ENCODE measurements at regions not wholly inside any gene's neighbourhood (a gene's known extent, or its start where the extent isn't known, plus 50 kb on each side); places are given as distances from the start of the nearest gene placed in this dataset.
"Not testable (repeated sequence)": the region's sequence is repeated elsewhere in the genome, so short reads cannot be mapped to it uniquely, and the experiment has no call there.

GRCh38 chr17:20651736-20652135, 72.2 kb downstream of the CDRT15L2 start:
- intact Hi-C loops (cut with micrococcal nuclease; ENCODE audit: unreplicated experiment); CTCF ChIA-PET (ENCODE audit: unreplicated experiment); H3K79me2 ChIP-seq (ENCODE audit: insufficient read depth, low read depth, low read length); POLR2A ChIA-PET; H3K9me2 ChIP-seq (ENCODE audit: insufficient read depth, low read length); DNase-seq (ENCODE audit: low spot score); H3K4me2 ChIP-seq (ENCODE audit: low read length); BruUV-seq (replicated peaks); H3K27ac ChIP-seq (ENCODE audit: low read depth, low read length, poor library complexity, severe bottlenecking); H3K36me3 ChIP-seq (ENCODE audit: insufficient read depth, low read length); H3K4me3 ChIP-seq (ENCODE audit: low read depth, low read length, poor library complexity, severe bottlenecking); H3K9me3 ChIP-seq (ENCODE audit: low read length); H4K20me1 ChIP-seq (ENCODE audit: insufficient read depth, low read length): not testable (repeated sequence)
- Histone ChIP-seq H2AFZ (ENCODE audit: low read length) (peak overlapping the region; percentile 41; the same call in 1 of the 2 replicates), H3K4me1 (ENCODE audit: insufficient read depth, low read length, poor library complexity, severe bottlenecking) (peaks cover 20% of the 10 kb centered on the region)

GRCh38 chr17:20653391-20653790, 73.9 kb downstream of the CDRT15L2 start:
- H4K20me1 ChIP-seq (ENCODE audit: insufficient read depth, low read length); H3K27ac ChIP-seq (ENCODE audit: low read depth, low read length, poor library complexity, severe bottlenecking); POLR2A ChIA-PET; H3K9me3 ChIP-seq (ENCODE audit: low read length); H3K9me2 ChIP-seq (ENCODE audit: insufficient read depth, low read length); H3K36me3 ChIP-seq (ENCODE audit: insufficient read depth, low read length); H2AFZ ChIP-seq (ENCODE audit: low read length); CTCF ChIA-PET (ENCODE audit: unreplicated experiment); H3K4me2 ChIP-seq (ENCODE audit: low read length); intact Hi-C loops (cut with micrococcal nuclease; ENCODE audit: unreplicated experiment); BruUV-seq (replicated peaks); DNase-seq (ENCODE audit: low spot score); H3K79me2 ChIP-seq (ENCODE audit: insufficient read depth, low read depth, low read length); H3K4me3 ChIP-seq (ENCODE audit: low read depth, low read length, poor library complexity, severe bottlenecking): not testable (repeated sequence)
- peaks cover 20% of the 10 kb centered on the region for H3K4me1 ChIP-seq (ENCODE audit: insufficient read depth, low read length, poor library complexity, severe bottlenecking)

- H2AFZ ChIP-seq (ENCODE audit: low read length); DNase-seq (ENCODE audit: low spot score); H3K9me3 ChIP-seq (ENCODE audit: low read length); H4K20me1 ChIP-seq (ENCODE audit: insufficient read depth, low read length); BruUV-seq (replicated peaks); H3K4me3 ChIP-seq (ENCODE audit: low read depth, low read length, poor library complexity, severe bottlenecking); CTCF ChIA-PET (ENCODE audit: unreplicated experiment); H3K79me2 ChIP-seq (ENCODE audit: insufficient read depth, low read depth, low read length); intact Hi-C loops (cut with micrococcal nuclease; ENCODE audit: unreplicated experiment); H3K4me2 ChIP-seq (ENCODE audit: low read length); H3K9me2 ChIP-seq (ENCODE audit: insufficient read depth, low read length); H3K27ac ChIP-seq (ENCODE audit: low read depth, low read length, poor library complexity, severe bottlenecking); H3K36me3 ChIP-seq (ENCODE audit: insufficient read depth, low read length); POLR2A ChIA-PET: not testable (repeated sequence)
- H3K4me1 ChIP-seq (ENCODE audit: insufficient read depth, low read length, poor library complexity, severe bottlenecking): peaks cover 18% of the 10 kb centered on the region
These were observed 74.6 kb downstream of the CDRT15L2 start for GRCh38 chr17:20654114-20654513.

- H3K4me2 ChIP-seq (ENCODE audit: low read length); CTCF ChIA-PET (ENCODE audit: unreplicated experiment); H3K79me2 ChIP-seq (ENCODE audit: insufficient read depth, low read depth, low read length); H3K4me3 ChIP-seq (ENCODE audit: low read depth, low read length, poor library complexity, severe bottlenecking); H4K20me1 ChIP-seq (ENCODE audit: insufficient read depth, low read length); BruUV-seq (replicated peaks); H3K9me3 ChIP-seq (ENCODE audit: low read length); intact Hi-C loops (cut with micrococcal nuclease; ENCODE audit: unreplicated experiment); DNase-seq (ENCODE audit: low spot score); H2AFZ ChIP-seq (ENCODE audit: low read length); POLR2A ChIA-PET; H3K9me2 ChIP-seq (ENCODE audit: insufficient read depth, low read length); H3K27ac ChIP-seq (ENCODE audit: low read depth, low read length, poor library complexity, severe bottlenecking); H3K36me3 ChIP-seq (ENCODE audit: insufficient read depth, low read length): not testable (repeated sequence)
- peaks cover 14% of the 10 kb centered on the region for H3K4me1 ChIP-seq (ENCODE audit: insufficient read depth, low read length, poor library complexity, severe bottlenecking)
These were observed 75.1 kb downstream of the CDRT15L2 start for GRCh38 chr17:20654575-20654974.

GRCh38 chr17:20665103-20665955, 85.8 kb downstream of the CDRT15L2 start:
- POLR2A ChIA-PET: interaction anchor here (0.6 kb wide), 1 partner anchor 394 kb away, joined by 3 read pairs; no protein-coding TSS in a partner anchor
- H3K4me1 ChIP-seq (ENCODE audit: insufficient read depth, low read length, poor library complexity, severe bottlenecking); H4K20me1 ChIP-seq (ENCODE audit: insufficient read depth, low read length); CTCF ChIA-PET (ENCODE audit: unreplicated experiment); H3K9me2 ChIP-seq (ENCODE audit: insufficient read depth, low read length); H3K4me2 ChIP-seq (ENCODE audit: low read length); H3K36me3 ChIP-seq (ENCODE audit: insufficient read depth, low read length); H3K79me2 ChIP-seq (ENCODE audit: insufficient read depth, low read depth, low read length); intact Hi-C loops (cut with micrococcal nuclease; ENCODE audit: unreplicated experiment); DNase-seq (ENCODE audit: low spot score); BruUV-seq (replicated peaks); H2AFZ ChIP-seq (ENCODE audit: low read length); H3K27ac ChIP-seq (ENCODE audit: low read depth, low read length, poor library complexity, severe bottlenecking); H3K4me3 ChIP-seq (ENCODE audit: low read depth, low read length, poor library complexity, severe bottlenecking); H3K9me3 ChIP-seq (ENCODE audit: low read length): not testable (repeated sequence)

GRCh38 chr17:20666689-20667088, 87.2 kb downstream of the CDRT15L2 start:
- H2AFZ ChIP-seq (ENCODE audit: low read length); H3K79me2 ChIP-seq (ENCODE audit: insufficient read depth, low read depth, low read length); POLR2A ChIA-PET; H3K4me2 ChIP-seq (ENCODE audit: low read length); H3K36me3 ChIP-seq (ENCODE audit: insufficient read depth, low read length); H3K9me3 ChIP-seq (ENCODE audit: low read length); H4K20me1 ChIP-seq (ENCODE audit: insufficient read depth, low read length); DNase-seq (ENCODE audit: low spot score); H3K27ac ChIP-seq (ENCODE audit: low read depth, low read length, poor library complexity, severe bottlenecking); H3K9me2 ChIP-seq (ENCODE audit: insufficient read depth, low read length); intact Hi-C loops (cut with micrococcal nuclease; ENCODE audit: unreplicated experiment); H3K4me3 ChIP-seq (ENCODE audit: low read depth, low read length, poor library complexity, severe bottlenecking); H3K4me1 ChIP-seq (ENCODE audit: insufficient read depth, low read length, poor library complexity, severe bottlenecking); CTCF ChIA-PET (ENCODE audit: unreplicated experiment); BruUV-seq (replicated peaks): not testable (repeated sequence)

Measured in OCI-LY7 (cell line).